Liver (tissue), 8 donors: ENCODE measurements at regions not wholly inside any gene's neighbourhood (a gene's known extent, or its start where the extent isn't known, plus 50 kb on each side); places are given as distances from the start of the nearest gene placed in this dataset.

Experiments used
- DNase-seq: peaks from one replicate; pipeline ENCODE4 v3.0.0-alpha.2; 2017; ENCODE audit warnings: low spot score
- H3K27ac ChIP-seq, 2 donors: one replicate each; pipeline ENCODE4 v1.7.0; 2013; ENCODE audit warnings: inconsistent platforms in 2 of 2, low read length in 2 of 2, control low read depth in 1 of 2, low read depth in 1 of 2, mild to moderate bottlenecking in 1 of 2
- H3K27me3 ChIP-seq, 4 donors: one replicate each; pipeline versions ENCODE4 v1.6.1 to v1.7.0; 2013; ENCODE audit warnings: low read length in 3 of 4, inconsistent platforms in 1 of 4, mild to moderate bottlenecking in 1 of 4, moderate library complexity in 1 of 4; ENCODE audit not compliant: control insufficient read depth in 4 of 4, insufficient read depth in 4 of 4
- H3K36me3 ChIP-seq, 4 donors: one replicate each; pipeline versions ENCODE4 v1.6.1 to v1.7.0; 2013; ENCODE audit warnings: low read length in 3 of 4, mild to moderate bottlenecking in 3 of 4, low read depth in 1 of 4, moderate library complexity in 1 of 4; ENCODE audit not compliant: control insufficient read depth in 4 of 4, insufficient read depth in 3 of 4
- H3K4me1 ChIP-seq, 4 donors: one replicate each; pipeline versions ENCODE4 v1.6.1 to v1.7.0; 2013; ENCODE audit warnings: low read length in 3 of 4, mild to moderate bottlenecking in 3 of 4, moderate library complexity in 1 of 4; ENCODE audit not compliant: control insufficient read depth in 4 of 4, insufficient read depth in 4 of 4
- H3K4me3 ChIP-seq, 3 donors: one replicate each; pipeline versions ENCODE4 v1.6.1 to v1.7.0; 2013; ENCODE audit warnings: low read length in 3 of 3, control low read depth in 1 of 3, low read depth in 1 of 3, mild to moderate bottlenecking in 1 of 3
- H3K9ac ChIP-seq, 2 donors: one replicate each; pipeline ENCODE4 v1.7.0; 2013; ENCODE audit warnings: low read length in 2 of 2, mild to moderate bottlenecking in 2 of 2, moderate library complexity in 2 of 2, control low read depth in 1 of 2, low read depth in 1 of 2
- H3K9me3 ChIP-seq, 4 donors: one replicate each; pipeline versions ENCODE4 v1.6.1 to v1.7.0; 2013; ENCODE audit warnings: low read length in 3 of 4; ENCODE audit not compliant: control insufficient read depth in 4 of 4
- CTCF ChIP-seq: fragments of 150-350 bp; IDR thresholded peaks from 2 replicates; pipeline ENCODE4 v1.5.1; 2017; ENCODE audit warnings: improper control_type of control experiment, low read depth, low read length; ENCODE audit not compliant: missing input control
- EGR1 ChIP-seq, 2 donors: IDR thresholded peaks; 2 replicates each; pipeline ENCODE4 v1.6.1; 2016 to 2018; ENCODE audit warnings: antibody characterized with exemption in 2 of 2, low read depth in 2 of 2
- FOXA1 ChIP-seq: IDR thresholded peaks from 2 replicates; pipeline ENCODE4 v1.6.1; 2016; ENCODE audit warnings: antibody characterized with exemption
- FOXA2 ChIP-seq: IDR thresholded peaks from 2 replicates; pipeline ENCODE4 v1.6.1; 2016; ENCODE audit warnings: antibody characterized with exemption
- GABPA ChIP-seq, 2 donors: IDR thresholded peaks in 1 of 2; conservative IDR thresholded peaks in 1 of 2; 2 replicates each; pipeline ENCODE4 v1.6.1; 2016; ENCODE audit warnings: antibody characterized with exemption in 2 of 2, mild to moderate bottlenecking in 1 of 2, moderate library complexity in 1 of 2
- HNF4A ChIP-seq, 2 donors: conservative IDR thresholded peaks; 2 replicates each; pipeline ENCODE4 v1.6.1; 2016; ENCODE audit warnings: antibody characterized with exemption in 2 of 2, mild to moderate bottlenecking in 2 of 2
- HNF4G ChIP-seq: IDR thresholded peaks from 2 replicates; pipeline ENCODE4 v1.6.1; 2016; ENCODE audit warnings: antibody characterized with exemption
- JUND ChIP-seq, 2 donors: IDR thresholded peaks; 2 replicates each; pipeline ENCODE4 v1.6.1; 2016; ENCODE audit warnings: antibody characterized with exemption in 2 of 2
- MAX ChIP-seq: IDR thresholded peaks from 2 replicates; pipeline ENCODE4 v1.6.1; 2016; ENCODE audit warnings: antibody characterized with exemption
- NR2F2 ChIP-seq: IDR thresholded peaks from 2 replicates; pipeline ENCODE4 v1.6.1; 2016; ENCODE audit warnings: antibody characterized with exemption
- RAD21 ChIP-seq, 2 donors: IDR thresholded peaks; 2 replicates each; pipeline ENCODE4 v1.6.1; 2016; ENCODE audit warnings: antibody characterized with exemption in 2 of 2, mild to moderate bottlenecking in 2 of 2
- REST ChIP-seq: IDR thresholded peaks from 2 replicates; pipeline ENCODE4 v1.6.1; 2016; ENCODE audit warnings: antibody characterized with exemption, mild to moderate bottlenecking
- RXRA ChIP-seq, 2 donors: IDR thresholded peaks; 2 replicates each; pipeline ENCODE4 v1.6.1; 2017 to 2018; ENCODE audit warnings: antibody characterized with exemption in 2 of 2, mild to moderate bottlenecking in 1 of 2
- SP1 ChIP-seq: IDR thresholded peaks from 2 replicates; pipeline ENCODE4 v1.6.1; 2018; ENCODE audit warnings: antibody characterized with exemption, mild to moderate bottlenecking
- TAF1 ChIP-seq: conservative IDR thresholded peaks from 2 replicates; pipeline ENCODE4 v1.6.1; 2016; ENCODE audit warnings: antibody characterized with exemption, mild to moderate bottlenecking
- YY1 ChIP-seq: IDR thresholded peaks from 2 replicates; pipeline ENCODE4 v1.6.1; 2016; ENCODE audit warnings: antibody characterized with exemption, mild to moderate bottlenecking
- ZBTB33 ChIP-seq: IDR thresholded peaks from 2 replicates; pipeline ENCODE4 v1.6.1; 2016; ENCODE audit warnings: antibody characterized with exemption
- WGBS: extraction: QIAGEN DNeasy Blood & Tissue Kit; methylation state at CpG from one replicate; pipeline ENCODE4 v1.1.7; 2013; 5-methylcytosine and 5-hydroxymethylcytosine counted together
- TF ChIP-seq, protein P1 (sequence below): IDR thresholded peaks from 2 replicates; pipeline ENCODE4 v1.6.1; 2016; ENCODE audit warnings: antibody characterized with exemption
- donor health status: healthy.
- donor health status: healthy.
- donor health status: healthy.
- donor health status: healthy.
- donor health status: healthy.

- WGBS = 85% methylated on average over 19 of the region's 19 CpGs
- peaks cover 0 to 9% (median 0%) of the 10 kb centered on the region in 4 donors for H3K9me3 ChIP-seq
- no peak overlapping the region for H3K9ac ChIP-seq
- no peak overlapping the region for H3K27ac ChIP-seq
- no peaks in the 10 kb centered on the region for H3K36me3 ChIP-seq
- TF ChIP-seq NR2F2 = no peak
- H3K27me3 ChIP-seq = peaks cover 0 to 2% (median 0%) of the 10 kb centered on the region in 4 donors
- H3K4me1 ChIP-seq = peaks cover 2 to 3% (median 2%) of the 10 kb centered on the region in 4 donors
- DNase-seq = no peak
- no peak overlapping the region for H3K4me3 ChIP-seq
Observed at GRCh38 chr7:359226-359765, 69.3 kb downstream of the FOXL3 start.

DNA sequence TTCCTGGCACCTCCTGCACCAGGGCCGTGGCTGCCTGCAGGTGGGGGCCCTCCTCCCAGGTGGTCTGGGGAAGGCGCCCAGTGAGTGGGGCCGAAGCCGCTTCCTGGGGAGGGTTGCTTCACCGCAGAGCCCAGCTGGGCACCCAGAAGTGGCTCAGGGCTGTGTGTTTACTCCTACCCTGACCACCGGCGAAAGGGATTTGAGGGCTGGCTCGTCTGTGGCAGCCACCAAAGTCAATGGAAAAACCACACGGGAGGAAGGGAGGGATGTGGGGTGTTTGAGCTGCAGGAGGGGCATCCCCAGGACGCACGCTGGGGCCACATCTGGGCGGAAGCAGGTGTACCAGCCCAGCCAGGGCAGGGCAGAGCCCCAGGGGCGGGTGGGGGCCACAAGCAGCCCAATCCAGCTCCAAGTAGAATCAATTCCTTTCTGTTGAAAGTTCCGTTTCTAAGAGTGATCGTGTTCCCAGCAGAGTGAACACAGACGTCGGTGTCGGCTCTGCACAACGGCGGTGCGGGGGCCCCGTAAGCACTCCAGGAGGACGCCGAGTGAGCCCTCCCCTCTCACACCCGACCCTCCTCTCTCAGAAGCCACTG lies 69.9 kb downstream of the FOXL3 start:
- no peak overlapping the region for H3K9ac ChIP-seq
- peaks cover 0 to 2% (median 0%) of the 10 kb centered on the region in 4 donors for H3K27me3 ChIP-seq
- H3K4me1 ChIP-seq = peaks cover 2 to 3% (median 2%) of the 10 kb centered on the region in 4 donors
- 60% methylated on average over 25 of the region's 25 CpGs for WGBS
- H3K9me3 ChIP-seq = peaks cover 0 to 9% (median 0%) of the 10 kb centered on the region in 4 donors
- no peak for DNase-seq
- no peaks in the 10 kb centered on the region for H3K36me3 ChIP-seq
- H3K4me3 ChIP-seq = no peak overlapping the region
- H3K27ac ChIP-seq = no peak overlapping the region
- TF ChIP-seq, protein P1, sequence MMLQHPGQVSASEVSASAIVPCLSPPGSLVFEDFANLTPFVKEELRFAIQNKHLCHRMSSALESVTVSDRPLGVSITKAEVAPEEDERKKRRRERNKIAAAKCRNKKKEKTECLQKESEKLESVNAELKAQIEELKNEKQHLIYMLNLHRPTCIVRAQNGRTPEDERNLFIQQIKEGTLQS = no peak
- TF ChIP-seq FOXA2 (no peak), JUND (IDR thresholded peaks at IDR 0.05) (no peak), YY1 (no peak), REST (no peak), HNF4A (conservative IDR thresholded peaks at IDR 0.05) (no peak), SP1 (no peak), ZBTB33 (no peak), CTCF (no peak), RXRA (IDR thresholded peaks at IDR 0.05) (no peak), GABPA (IDR thresholded peaks at IDR 0.05 in 1 of 2, conservative IDR thresholded peaks at IDR 0.05 in 1 of 2) (no peak), TAF1 (no peak), FOXA1 (no peak), RAD21 (IDR thresholded peaks at IDR 0.05) (no peak), EGR1 (IDR thresholded peaks at IDR 0.05; ENCODE audit: low read depth in 2 of 2) (no peak), MAX (no peak), NR2F2 (no peak), HNF4G (no peak)
